Activated CD8-positive, alpha-beta T cell treated with anti-CD3 and anti-CD28 coated beads for 36 hours (primary cell): ENCODE measurements at regions not wholly inside any gene's neighbourhood (a gene's known extent, or its start where the extent isn't known, plus 50 kb on each side); places are given as distances from the start of the nearest gene placed in this dataset.

Experiments
- ATAC-seq: fragments of 200-7000 bp; cut with Tn5 transposase; one replicate; pipeline ENCODE4 v1.10.0; 2021; ENCODE audit warnings: mild to moderate bottlenecking, moderate library complexity
- CTCF ChIA-PET: fragments of 350-600 bp; sonication (Branson Sonifier 250); formaldehyde crosslinking; loops from one replicate; lab custom pipeline; 2021; ENCODE audit warnings: antibody characterized with exemption; lab: Charles Lee
- POLR2A ChIA-PET: fragments of 350-600 bp; sonication (Branson Sonifier 250); formaldehyde crosslinking; loops from one replicate; lab custom pipeline; 2021; ENCODE audit warnings: antibody characterized with exemption; lab: Charles Lee
- DNase-seq: peaks from one replicate; pipeline ENCODE4 v3.0.0-alpha.2; 2020
- H3K27ac Mint-ChIP-seq: one replicate; pipeline ENCODE4 v1.8.0; 2021; ENCODE audit warnings: mild to moderate bottlenecking, mixed read lengths
- H3K27me3 Mint-ChIP-seq: one replicate; pipeline ENCODE4 v1.8.0; 2021; ENCODE audit warnings: mixed read lengths
- H3K36me3 Mint-ChIP-seq: one replicate; pipeline ENCODE4 v1.8.0; 2021; ENCODE audit warnings: low read depth, mixed read lengths
- H3K4me1 Mint-ChIP-seq: one replicate; pipeline ENCODE4 v1.8.0; 2021; ENCODE audit warnings: low read depth, mixed read lengths
- H3K4me3 Mint-ChIP-seq: one replicate; pipeline ENCODE4 v1.8.0; 2021; ENCODE audit warnings: mild to moderate bottlenecking, moderate library complexity, mixed read lengths
- H3K9me3 Mint-ChIP-seq: one replicate; pipeline ENCODE4 v1.8.0; 2021; ENCODE audit warnings: mixed read lengths
- CTCF ChIP-seq: fragments of 200-600 bp; IDR thresholded peaks from one replicate; pipeline ENCODE4 v1.8.0; 2022; ENCODE audit warnings: antibody characterized with exemption, mild to moderate bottlenecking
- intact Hi-C: fragments of 100-400 bp; cut with micrococcal nuclease; formaldehyde crosslinking; loops from one replicate; pipeline ENCODE4 v1.10.0; 2022

DNA sequence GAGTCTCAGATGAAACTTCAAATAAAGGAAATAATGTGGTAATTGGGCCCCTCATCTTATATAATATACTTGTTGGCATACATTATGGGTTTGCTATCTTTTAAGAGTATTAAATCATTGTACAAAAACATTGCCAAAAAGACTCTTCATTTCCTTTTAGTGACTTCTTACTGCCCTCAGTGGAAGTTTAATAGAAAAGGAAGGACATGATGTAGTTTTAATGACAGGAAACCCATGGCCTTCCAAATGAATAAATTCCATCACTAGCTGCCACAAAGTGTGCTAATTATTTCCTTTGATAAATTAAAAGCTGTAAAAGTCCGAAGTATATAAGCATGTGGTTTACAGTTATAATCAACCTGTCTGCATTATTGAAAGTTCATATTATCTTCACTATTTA is 350.9 kb upstream of the HAND2 start:
- ChIA-PET POLR2A (no interaction called here), CTCF (no interaction called here)
- no peaks in the 10 kb centered on the region for H3K4me1 Mint-ChIP-seq
- H3K27ac Mint-ChIP-seq = no peak overlapping the region
- TF ChIP-seq CTCF = no peak
- no peak for ATAC-seq
- no peak for DNase-seq
- no peak overlapping the region for H3K4me3 Mint-ChIP-seq
- H3K36me3 Mint-ChIP-seq = peaks cover 1% of the 10 kb centered on the region
- H3K27me3 Mint-ChIP-seq = no peaks in the 10 kb centered on the region
- intact Hi-C loops = no loop called here
- peaks cover 1% of the 10 kb centered on the region for H3K9me3 Mint-ChIP-seq

- Mint-ChIP-seq H3K4me1 (no peaks in the 10 kb centered on the region), H3K36me3 (no peaks in the 10 kb centered on the region)
- POLR2A ChIA-PET = no interaction called here
Measured at GRCh38 chr4:173879509-173879908, 349.5 kb upstream of the HAND2 start.

GRCh38 chr4:173878701-173879100 is 348.7 kb upstream of the HAND2 start:
- Mint-ChIP-seq H3K27ac (no peak overlapping the region), H3K36me3 (no peaks in the 10 kb centered on the region), H3K4me3 (no peak overlapping the region), H3K9me3 (no peaks in the 10 kb centered on the region), H3K27me3 (no peaks in the 10 kb centered on the region), H3K4me1 (no peaks in the 10 kb centered on the region)
- ChIA-PET CTCF (no interaction called here), POLR2A (no interaction called here)
- TF ChIP-seq CTCF = no peak
- intact Hi-C loops = no loop called here
- DNase-seq = no peak
- ATAC-seq = no peak

More at GRCh38 chr4:173879509-173879908, 349.5 kb upstream of the HAND2 start:
- no peak for ATAC-seq
- intact Hi-C loops = no loop called here
- CTCF ChIA-PET = no interaction called here
- Mint-ChIP-seq H3K27ac (no peak overlapping the region), H3K4me3 (no peak overlapping the region), H3K9me3 (no peaks in the 10 kb centered on the region), H3K27me3 (no peaks in the 10 kb centered on the region)
- no peak for TF ChIP-seq CTCF
- no peak for DNase-seq

DNA sequence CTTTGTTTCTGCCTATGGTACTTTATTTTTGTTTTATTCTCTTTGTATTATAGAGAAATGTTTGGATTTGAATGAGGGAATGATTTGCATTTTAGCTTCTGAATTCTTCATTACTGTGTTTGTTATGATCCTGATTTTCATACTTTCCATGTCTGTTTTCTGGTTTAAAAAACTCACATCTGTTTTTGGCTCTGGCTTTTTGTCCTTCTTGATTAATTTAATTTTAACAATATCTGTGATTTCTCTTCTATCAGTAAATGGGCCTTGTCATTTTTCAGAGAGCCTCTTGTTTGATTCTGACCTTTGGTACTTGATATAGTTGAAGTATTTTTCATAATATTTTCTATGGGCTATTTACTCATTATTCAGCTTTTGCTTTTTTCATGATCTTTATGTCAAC is 341.6 kb upstream of the HAND2 start:
- Mint-ChIP-seq H3K36me3 (no peaks in the 10 kb centered on the region), H3K27ac (no peak overlapping the region), H3K27me3 (no peaks in the 10 kb centered on the region), H3K4me3 (no peak overlapping the region), H3K4me1 (no peaks in the 10 kb centered on the region), H3K9me3 (peaks cover 2% of the 10 kb centered on the region)
- TF ChIP-seq CTCF = no peak
- intact Hi-C loops = no loop called here
- DNase-seq (no peak), ATAC-seq (no peak)
- POLR2A ChIA-PET = no interaction called here
- CTCF ChIA-PET = no interaction called here

- no peaks in the 10 kb centered on the region for H3K36me3 Mint-ChIP-seq
- H3K27ac Mint-ChIP-seq = no peak overlapping the region
- H3K4me1 Mint-ChIP-seq = no peaks in the 10 kb centered on the region
- TF ChIP-seq CTCF = no peak
- peaks cover 14% of the 10 kb centered on the region for H3K9me3 Mint-ChIP-seq
- ChIA-PET CTCF (no interaction called here), POLR2A (no interaction called here)
- DNase-seq (no peak), ATAC-seq (no peak)
- no peaks in the 10 kb centered on the region for H3K27me3 Mint-ChIP-seq
- intact Hi-C loops = no loop called here
- H3K4me3 Mint-ChIP-seq = no peak overlapping the region
Measured at GRCh38 chr4:173866322-173867026, 336.4 kb upstream of the HAND2 start.
